ENCODE measurements at regions not wholly inside any gene's neighbourhood (a gene's known extent, or its start where the extent isn't known, plus 50 kb on each side); places are given as distances from the start of the nearest gene placed in this dataset.
"Not testable (repeated sequence)": the region's sequence is repeated elsewhere in the genome, so short reads cannot be mapped to it uniquely, and the experiment has no call there.

GRCh38 chr15:20019758-20020157 is 521.8 kb downstream of the GOLGA6L6 start:
- TF ChIP-seq, protein P1, sequence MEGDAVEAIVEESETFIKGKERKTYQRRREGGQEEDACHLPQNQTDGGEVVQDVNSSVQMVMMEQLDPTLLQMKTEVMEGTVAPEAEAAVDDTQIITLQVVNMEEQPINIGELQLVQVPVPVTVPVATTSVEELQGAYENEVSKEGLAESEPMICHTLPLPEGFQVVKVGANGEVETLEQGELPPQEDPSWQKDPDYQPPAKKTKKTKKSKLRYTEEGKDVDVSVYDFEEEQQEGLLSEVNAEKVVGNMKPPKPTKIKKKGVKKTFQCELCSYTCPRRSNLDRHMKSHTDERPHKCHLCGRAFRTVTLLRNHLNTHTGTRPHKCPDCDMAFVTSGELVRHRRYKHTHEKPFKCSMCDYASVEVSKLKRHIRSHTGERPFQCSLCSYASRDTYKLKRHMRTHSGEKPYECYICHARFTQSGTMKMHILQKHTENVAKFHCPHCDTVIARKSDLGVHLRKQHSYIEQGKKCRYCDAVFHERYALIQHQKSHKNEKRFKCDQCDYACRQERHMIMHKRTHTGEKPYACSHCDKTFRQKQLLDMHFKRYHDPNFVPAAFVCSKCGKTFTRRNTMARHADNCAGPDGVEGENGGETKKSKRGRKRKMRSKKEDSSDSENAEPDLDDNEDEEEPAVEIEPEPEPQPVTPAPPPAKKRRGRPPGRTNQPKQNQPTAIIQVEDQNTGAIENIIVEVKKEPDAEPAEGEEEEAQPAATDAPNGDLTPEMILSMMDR (IDR thresholded peaks at IDR 0.05) = not testable (repeated sequence)
- TF ChIP-seq ZFX (IDR thresholded peaks at IDR 0.05; ENCODE audit: borderline replicate concordance) = not testable (repeated sequence)

All from 22Rv1 (cell line).